HG03159 (cell line): ENCODE measurements at regions not wholly inside any gene's neighbourhood (a gene's known extent, or its start where the extent isn't known, plus 50 kb on each side); places are given as distances from the start of the nearest gene placed in this dataset.

Source experiments
- ATAC-seq: cut with Tn5 transposase; IDR thresholded peaks from one replicate; pipeline ENCODE4 v1.9.1; 2021; ENCODE audit warnings: mild to moderate bottlenecking, moderate library complexity; ENCODE audit not compliant: unreplicated experiment

DNA sequence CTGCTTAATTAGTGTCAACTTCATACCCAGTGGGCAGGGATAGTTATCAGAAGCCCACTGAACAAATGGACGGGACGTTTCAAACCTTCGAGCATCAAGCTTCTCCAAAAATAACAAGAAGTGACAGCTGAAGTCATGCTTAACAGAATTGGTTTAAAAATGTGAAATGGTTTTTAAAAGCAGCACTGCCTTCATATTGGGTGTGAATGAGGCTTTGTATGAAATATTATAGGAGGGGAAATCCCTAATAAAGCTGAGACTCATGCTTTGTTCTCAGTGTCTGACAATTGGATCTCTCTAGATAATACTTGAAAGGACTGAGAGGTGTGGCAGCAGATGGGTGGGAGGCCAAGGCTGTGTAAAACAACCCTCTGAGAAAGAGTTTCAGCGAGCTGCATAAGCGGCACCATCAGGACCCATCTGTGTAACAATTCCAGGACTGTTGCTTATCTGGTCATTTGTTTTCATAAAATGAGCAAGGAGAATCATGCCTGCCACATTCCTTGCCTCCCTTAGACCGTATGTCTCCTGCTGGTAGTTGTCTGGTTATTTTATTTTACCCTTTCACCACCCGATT is 667.7 kb downstream of the DIAPH3 start:
- no peak for ATAC-seq

- no peak for ATAC-seq
Measured at GRCh38 chr13:59497621-59498247, 666.0 kb downstream of the DIAPH3 start.

GRCh38 chr13:59501004-59501403 is 662.7 kb downstream of the DIAPH3 start:
- ATAC-seq: no peak

DNA sequence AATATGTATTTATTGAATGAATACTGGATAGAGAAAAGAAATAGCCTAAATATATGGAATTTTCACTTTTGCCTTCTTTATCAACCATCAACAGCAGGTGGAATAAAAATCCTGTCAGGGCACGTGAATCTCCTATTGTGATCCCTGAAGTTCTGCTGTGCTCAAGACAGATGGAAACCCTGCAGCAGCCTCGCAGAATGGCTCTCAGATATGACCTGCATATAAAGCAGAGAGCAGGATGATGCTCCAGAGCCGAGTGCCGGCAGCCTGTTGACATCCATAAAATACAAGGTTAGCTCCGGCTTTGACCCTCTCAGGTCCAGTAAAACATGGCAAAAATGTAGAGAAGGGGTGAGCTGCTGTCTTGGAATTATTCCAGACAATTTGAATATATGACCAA is 659.3 kb downstream of the DIAPH3 start:
- no peak for ATAC-seq

- no peak for ATAC-seq
Measured at GRCh38 chr13:59510386-59510785, 653.3 kb downstream of the DIAPH3 start.

- no peak for ATAC-seq
Measured at GRCh38 chr13:59513686-59514085, 650.0 kb downstream of the DIAPH3 start.

DNA sequence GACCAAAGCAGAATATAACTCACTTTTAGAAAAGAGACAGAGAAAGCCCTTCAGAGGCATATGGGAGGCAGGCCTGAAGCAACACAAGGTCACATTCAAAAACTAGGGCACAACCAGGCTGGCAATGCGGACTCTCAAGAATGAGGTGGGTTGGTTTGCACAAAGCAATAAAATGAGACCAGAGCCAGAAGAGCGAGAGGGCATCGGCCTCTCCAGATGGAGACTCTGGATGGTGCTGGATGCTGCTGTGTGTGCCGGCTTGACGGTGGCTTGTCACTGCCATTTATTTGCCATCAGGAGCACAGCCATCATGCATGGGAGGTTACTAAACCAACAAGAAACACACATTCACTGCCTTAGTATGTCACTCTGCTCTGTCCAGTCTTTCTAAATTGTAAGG is 649.4 kb downstream of the DIAPH3 start:
- no peak for ATAC-seq

- no peak for ATAC-seq
Measured at GRCh38 chr13:59519819-59520218, 643.9 kb downstream of the DIAPH3 start.

- ATAC-seq: no peak
Measured at GRCh38 chr13:59521549-59521948, 642.2 kb downstream of the DIAPH3 start.

GRCh38 chr13:59522652-59523051 is 641.1 kb downstream of the DIAPH3 start:
- no peak for ATAC-seq

DNA sequence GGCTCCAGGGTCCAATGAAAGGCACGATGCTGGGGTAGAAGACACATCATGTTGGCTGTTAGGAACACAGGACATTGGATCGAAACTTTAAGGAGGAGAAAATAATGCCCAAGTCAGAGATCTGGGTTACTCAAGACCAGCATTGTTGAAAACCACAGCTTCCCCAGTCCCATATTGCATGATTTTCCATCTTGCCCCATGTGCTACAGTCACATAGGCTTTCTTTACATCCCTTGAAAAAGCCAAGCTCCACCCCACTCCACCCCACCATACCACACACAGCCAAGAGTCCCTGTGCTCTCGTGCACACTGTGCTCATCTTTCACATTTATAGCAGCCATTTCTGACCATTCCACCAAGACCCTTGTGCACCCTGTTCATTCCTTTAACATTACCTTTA is 636.2 kb downstream of the DIAPH3 start:
- no peak for ATAC-seq

DNA sequence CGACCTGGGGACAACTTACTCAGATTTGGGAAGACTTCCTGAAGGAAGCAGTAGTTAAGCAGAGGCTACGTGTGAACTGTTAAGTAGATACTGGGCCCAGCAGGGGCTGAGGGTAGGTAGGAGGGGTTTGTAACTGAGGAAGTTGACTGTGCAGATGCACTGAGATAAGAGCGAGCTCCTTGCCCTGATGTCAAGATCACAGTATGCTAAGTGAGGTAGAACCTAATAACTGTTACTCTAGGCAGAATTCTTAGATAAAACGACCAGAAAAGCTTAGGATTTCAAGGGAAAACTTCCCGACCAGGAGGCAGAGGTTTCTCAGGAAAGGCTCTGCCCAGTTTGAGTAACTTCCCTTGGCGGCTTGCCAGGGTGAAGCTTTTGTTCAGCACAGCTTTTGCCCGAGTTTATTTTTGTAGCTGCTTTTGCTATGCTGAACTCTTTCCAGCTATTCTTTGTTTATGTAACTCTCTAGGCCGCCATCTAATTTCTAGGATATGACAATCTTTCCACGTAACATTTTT is 632.1 kb downstream of the DIAPH3 start:
- no peak for ATAC-seq

- ATAC-seq: no peak
Measured at GRCh38 chr13:59532405-59532804, 631.3 kb downstream of the DIAPH3 start.

DNA sequence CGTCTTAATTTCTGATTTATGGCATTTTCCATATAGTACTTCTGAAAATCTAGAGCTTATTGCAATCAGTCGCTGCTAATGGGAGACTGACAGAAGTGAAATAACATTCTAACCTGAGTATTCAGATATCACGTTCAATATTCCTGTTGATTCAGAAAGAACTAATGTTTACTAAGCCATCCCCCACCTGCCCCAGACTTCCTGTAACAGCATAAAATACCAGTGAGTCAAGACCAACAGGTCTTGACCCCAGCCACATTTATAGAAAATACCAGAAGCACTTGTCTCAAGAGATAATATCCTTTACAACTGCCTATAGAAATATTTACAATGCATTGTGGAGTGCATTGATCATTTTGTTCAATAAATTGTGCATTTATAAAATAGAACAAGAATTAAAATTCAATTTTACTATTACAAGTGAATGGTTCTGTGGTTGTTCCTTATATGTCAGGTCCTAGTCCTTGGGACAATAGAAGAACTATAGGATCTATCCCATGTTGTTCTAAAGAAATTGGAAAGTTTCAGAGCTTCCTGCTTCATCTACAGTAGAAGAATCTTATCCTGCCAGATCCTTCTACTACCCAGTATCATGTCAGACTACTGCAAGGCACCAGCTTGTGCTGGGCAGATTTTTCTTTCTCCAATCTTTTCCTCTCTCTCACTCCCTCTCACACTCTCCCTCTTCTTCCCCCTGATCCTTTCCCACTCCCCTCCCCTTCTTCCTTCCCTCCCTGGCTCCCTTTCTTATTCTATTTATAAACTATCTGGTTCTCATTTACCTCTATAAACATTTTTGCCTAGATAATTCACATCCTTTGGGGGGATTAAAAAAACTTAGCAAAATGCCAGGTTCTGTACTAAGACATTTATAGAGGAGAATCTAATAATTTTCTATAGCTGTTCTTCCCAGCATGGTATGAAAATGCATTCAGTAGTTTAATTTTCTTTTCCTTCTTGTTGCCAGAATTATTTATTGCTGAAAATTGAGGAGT is 629.9 kb downstream of the DIAPH3 start:
- ATAC-seq: no peak

GRCh38 chr13:59534806-59535205 is 628.9 kb downstream of the DIAPH3 start:
- no peak for ATAC-seq

DNA sequence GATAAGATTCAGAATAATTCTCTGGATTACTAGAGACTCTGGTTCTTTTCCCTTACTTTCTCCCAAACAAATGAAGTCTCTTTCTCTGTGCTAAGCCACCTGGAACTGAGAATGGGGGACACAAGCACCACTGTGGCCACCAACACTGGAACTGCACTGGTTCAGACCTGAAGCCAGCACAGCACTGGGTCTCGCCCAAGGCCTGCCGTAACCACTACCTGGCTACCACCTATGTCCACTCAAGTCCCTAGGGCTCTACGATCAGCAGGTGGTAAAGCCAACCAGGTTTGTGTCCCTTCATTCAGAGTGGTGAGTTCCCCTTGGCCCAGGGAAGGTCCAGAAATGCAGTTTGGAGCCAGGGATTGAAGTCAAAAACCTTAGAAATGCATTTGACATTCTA is 626.2 kb downstream of the DIAPH3 start:
- no peak for ATAC-seq

DNA sequence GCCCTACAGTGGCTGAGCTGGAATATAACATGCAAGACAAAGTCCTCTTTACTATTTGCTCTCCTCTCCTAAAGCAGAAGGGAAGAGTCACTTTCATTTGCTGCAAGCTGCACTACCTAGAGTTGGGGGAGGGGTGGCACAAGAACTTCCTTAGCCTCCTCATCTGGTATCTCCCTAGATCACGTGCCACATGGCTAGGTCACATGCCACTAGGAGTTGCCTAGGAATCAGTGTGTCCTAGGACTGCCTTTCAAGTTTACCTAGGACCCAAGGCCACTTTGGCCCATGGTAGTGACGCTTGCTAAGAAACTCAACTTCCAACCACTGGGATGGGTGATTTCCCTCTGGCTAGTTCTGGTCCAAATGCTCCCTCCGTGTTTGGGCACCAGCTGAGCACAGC is 625.2 kb downstream of the DIAPH3 start:
- no peak for ATAC-seq

DNA sequence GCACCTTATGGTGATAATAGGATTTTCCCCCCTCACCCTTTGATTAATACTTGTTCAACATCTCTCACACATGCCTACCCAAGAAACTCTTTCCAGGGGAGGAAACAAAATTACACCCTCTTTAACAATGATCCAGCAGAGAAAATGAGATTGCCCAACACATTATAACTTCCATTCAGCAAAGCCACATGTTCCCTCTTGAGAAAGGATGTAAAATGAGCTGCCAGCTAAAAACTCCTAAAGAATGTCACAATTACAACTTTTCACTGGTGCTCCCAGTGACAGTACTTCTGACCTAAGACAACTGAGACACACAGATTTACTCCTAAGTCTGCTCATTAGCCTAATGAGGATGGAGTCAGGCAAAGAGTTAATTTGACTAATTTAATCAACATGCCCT is 621.4 kb downstream of the DIAPH3 start:
- no peak for ATAC-seq

DNA sequence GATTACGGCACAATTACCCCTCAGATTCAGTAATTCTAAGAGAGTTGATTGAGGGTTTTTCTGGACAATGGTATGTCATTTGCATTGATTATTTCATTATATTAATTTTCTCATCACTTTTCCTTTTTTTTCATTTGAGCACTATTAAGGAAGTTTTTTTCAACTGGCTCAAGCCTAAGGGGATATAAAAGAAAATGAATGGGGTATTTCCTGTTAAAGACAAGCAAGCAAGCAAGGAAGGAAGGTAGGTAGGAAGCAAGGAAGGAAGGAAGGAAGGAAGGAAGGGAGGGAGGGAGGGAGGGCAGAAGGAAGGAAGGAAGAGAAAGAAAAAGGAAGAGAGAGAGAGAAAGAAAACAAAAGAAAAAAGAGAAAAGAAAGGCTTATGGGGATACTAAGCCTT is 620.3 kb downstream of the DIAPH3 start:
- no peak for ATAC-seq

GRCh38 chr13:59545007-59545406 is 618.7 kb downstream of the DIAPH3 start:
- ATAC-seq: no peak

GRCh38 chr13:59546178-59546577 is 617.5 kb downstream of the DIAPH3 start:
- ATAC-seq: no peak

GRCh38 chr13:59547950-59548349 is 615.8 kb downstream of the DIAPH3 start:
- ATAC-seq: no peak
